ENCODE measurements at regions not wholly inside any gene's neighbourhood (a gene's known extent, or its start where the extent isn't known, plus 50 kb on each side); places are given as distances from the start of the nearest gene placed in this dataset.

- no peak overlapping the region for H3K4me3 ChIP-seq (ENCODE audit: low read depth, low read length)
- no peak for DNase-seq (ENCODE audit: low read depth, low spot score)
- no peak for TF ChIP-seq CTCF (IDR thresholded peaks at IDR 0.05; ENCODE audit: low read depth, low read length)
- in situ Hi-C loops (cut with HindIII; ENCODE audit: low sequenced_read_pairs): no loop called here
Measured at GRCh38 chr2:13545320-13545719, 828.6 kb downstream of the TRIB2 start.

GRCh38 chr2:13546131-13546530 lies 829.4 kb downstream of the TRIB2 start:
- no peak for DNase-seq (ENCODE audit: low read depth, low spot score)
- H3K4me3 ChIP-seq (ENCODE audit: low read depth, low read length): no peak overlapping the region
- no peak for TF ChIP-seq CTCF (IDR thresholded peaks at IDR 0.05; ENCODE audit: low read depth, low read length)
- in situ Hi-C loops (cut with HindIII; ENCODE audit: low sequenced_read_pairs): no loop called here

DNA sequence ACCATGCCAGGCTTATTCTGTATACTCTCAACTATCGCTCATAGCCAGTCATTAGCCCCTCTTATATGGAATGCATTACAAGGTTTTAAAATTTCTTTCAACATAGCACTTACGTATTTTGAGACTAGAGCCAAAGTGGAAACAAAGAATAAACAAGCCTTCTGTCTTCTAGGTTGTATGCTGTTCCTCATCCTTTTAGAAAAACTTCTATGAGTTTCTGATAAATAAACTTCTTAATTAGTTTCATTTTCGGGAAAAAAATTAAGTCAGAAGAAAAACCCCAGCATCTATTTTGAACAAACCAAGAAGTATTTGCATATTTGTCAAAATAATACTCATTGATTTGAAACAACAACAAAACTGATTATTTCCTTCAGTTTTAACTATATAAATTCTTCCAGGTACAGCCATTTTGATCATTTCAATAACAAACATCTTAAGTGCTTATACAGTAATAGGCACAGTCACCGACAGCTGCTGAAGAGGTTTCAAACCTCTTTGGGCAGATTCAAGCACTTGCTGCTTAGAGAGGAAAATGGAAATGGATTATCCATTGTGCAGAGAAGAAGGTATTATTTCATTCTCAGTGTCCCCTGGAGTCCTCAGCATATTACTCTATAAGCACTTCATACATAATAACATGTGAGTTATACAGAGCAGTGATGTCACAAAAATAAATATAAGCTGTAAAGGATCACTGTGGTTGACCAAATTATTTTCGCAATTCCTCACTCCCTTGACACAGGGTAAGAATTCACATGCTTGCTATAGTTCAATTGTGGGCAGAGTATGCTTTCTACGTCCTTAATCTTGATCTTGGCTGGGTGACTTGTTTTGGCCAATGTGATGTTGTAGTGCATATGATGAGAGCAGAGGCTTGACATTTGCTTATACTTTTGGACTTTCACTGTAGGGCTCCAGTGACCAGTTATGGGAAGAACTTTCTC lies 833.8 kb downstream of the TRIB2 start:
- in situ Hi-C loops (cut with HindIII; ENCODE audit: low sequenced_read_pairs): no loop called here
- TF ChIP-seq CTCF (IDR thresholded peaks at IDR 0.05; ENCODE audit: low read depth, low read length): no peak
- no peak for DNase-seq (ENCODE audit: low read depth, low spot score)
- H3K4me3 ChIP-seq (ENCODE audit: low read depth, low read length): no peak overlapping the region

DNA sequence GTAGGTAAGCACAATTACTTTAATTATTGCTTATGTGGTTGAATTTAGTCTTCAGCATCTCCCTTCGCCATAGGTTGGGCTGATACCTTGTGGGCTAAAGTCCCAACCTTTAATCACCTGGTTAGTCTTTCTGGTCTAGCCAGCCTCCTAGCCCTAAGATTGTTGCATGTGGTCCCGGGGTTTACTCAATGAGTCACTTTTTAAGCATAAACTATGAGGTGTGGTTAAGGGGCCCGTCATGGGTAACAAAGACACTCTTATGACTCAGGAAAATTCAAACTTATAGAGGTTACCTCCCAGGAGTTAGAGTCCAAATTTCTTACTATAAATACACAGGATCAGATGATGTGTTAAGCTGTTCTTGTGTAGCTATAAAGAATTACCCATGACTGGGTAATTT lies 841.6 kb downstream of the TRIB2 start:
- TF ChIP-seq CTCF (IDR thresholded peaks at IDR 0.05; ENCODE audit: low read depth, low read length): no peak
- in situ Hi-C loops (cut with HindIII; ENCODE audit: low sequenced_read_pairs): no loop called here
- DNase-seq (ENCODE audit: low read depth, low spot score): peak; percentile 93
- H3K4me3 ChIP-seq (ENCODE audit: low read depth, low read length): no peak overlapping the region

DNA sequence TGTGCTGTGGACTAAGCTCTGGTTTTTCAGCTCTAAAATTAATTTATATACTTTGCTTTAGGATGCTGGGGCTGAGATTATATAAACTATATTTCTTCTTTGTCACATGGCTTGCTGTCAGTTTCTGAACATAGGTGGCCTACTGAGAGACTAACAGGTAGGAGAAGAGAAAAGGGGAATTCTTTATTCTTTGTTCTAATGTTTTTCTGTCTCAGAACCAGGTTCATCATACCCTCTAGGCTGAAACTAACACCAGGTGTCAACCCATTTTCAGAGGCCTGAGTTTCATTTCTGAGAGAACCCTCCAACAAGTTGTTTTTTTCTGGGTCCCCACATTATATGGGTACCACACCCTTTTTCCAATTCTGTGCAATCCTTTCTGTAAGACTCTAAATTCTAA lies 843.6 kb downstream of the TRIB2 start:
- H3K4me3 ChIP-seq (ENCODE audit: low read depth, low read length): no peak overlapping the region
- TF ChIP-seq CTCF (IDR thresholded peaks at IDR 0.05; ENCODE audit: low read depth, low read length): no peak
- in situ Hi-C loops (cut with HindIII; ENCODE audit: low sequenced_read_pairs): no loop called here
- no peak for DNase-seq (ENCODE audit: low read depth, low spot score)

DNA sequence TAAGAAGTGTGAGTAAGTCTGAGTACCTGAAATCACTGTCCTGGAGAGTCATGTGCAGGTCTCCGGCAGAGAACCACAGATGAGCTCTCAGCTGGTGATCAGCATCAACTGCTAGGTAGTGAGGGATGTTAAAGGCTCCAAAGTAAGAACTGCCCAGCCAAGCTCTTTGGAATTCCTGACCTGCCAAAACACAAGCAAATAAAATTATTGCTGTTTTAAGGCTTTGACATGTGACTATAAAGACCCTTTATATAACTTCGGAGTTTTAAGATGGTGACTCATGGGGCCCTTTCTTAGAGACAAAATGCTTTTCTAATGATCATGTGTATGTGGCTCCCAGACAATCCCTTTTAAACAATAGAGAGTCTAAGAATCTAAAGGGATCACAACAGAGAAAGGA lies 855.7 kb downstream of the TRIB2 start:
- DNase-seq (ENCODE audit: low read depth, low spot score): peak; percentile 13
- no peak for TF ChIP-seq CTCF (IDR thresholded peaks at IDR 0.05; ENCODE audit: low read depth, low read length)
- no peak overlapping the region for H3K4me3 ChIP-seq (ENCODE audit: low read depth, low read length)
- in situ Hi-C loops (cut with HindIII; ENCODE audit: low sequenced_read_pairs): no loop called here

Data from astrocyte of the spinal cord (primary cell).